ENCODE measurements at regions not wholly inside any gene's neighbourhood (a gene's known extent, or its start where the extent isn't known, plus 50 kb on each side); places are given as distances from the start of the nearest gene placed in this dataset.

GRCh38 chr12:33703221-33703620 is 263.6 kb upstream of the SYT10 start:
- intact Hi-C loops (cut with DNase I; ENCODE audit: low total_unique reads): no loop called here
- no peak for DNase-seq (ENCODE audit: low spot score in 2 of 2)
- no peaks in the 10 kb centered on the region for H3K4me1 ChIP-seq
- H3K36me3 ChIP-seq: no peaks in the 10 kb centered on the region
- no peak overlapping the region for H3K27ac ChIP-seq
- H3K4me3 ChIP-seq: no peak overlapping the region
- TF ChIP-seq POLR2A (IDR thresholded peaks at IDR 0.05) (no peak), POLR2AphosphoS5 (IDR thresholded peaks at IDR 0.05) (no peak), CTCF (IDR thresholded peaks at IDR 0.05) (no peak)
- no peaks in the 10 kb centered on the region for H3K9me3 ChIP-seq
- no peaks in the 10 kb centered on the region for H3K27me3 ChIP-seq

- Histone ChIP-seq H3K4me1 (no peaks in the 10 kb centered on the region), H3K36me3 (no peaks in the 10 kb centered on the region), H3K27ac (no peak overlapping the region), H3K27me3 (no peaks in the 10 kb centered on the region), H3K9me3 (no peaks in the 10 kb centered on the region), H3K4me3 (no peak overlapping the region)
- intact Hi-C loops (cut with DNase I; ENCODE audit: low total_unique reads): no loop called here
- no peak for TF ChIP-seq POLR2AphosphoS5 (IDR thresholded peaks at IDR 0.05)
- no peak for TF ChIP-seq CTCF (IDR thresholded peaks at IDR 0.05)
- no peak for TF ChIP-seq POLR2A (IDR thresholded peaks at IDR 0.05)
- DNase-seq (ENCODE audit: low spot score in 2 of 2): no peak
These were observed 267.3 kb upstream of the SYT10 start for GRCh38 chr12:33706927-33707326.

- Histone ChIP-seq H3K9me3 (no peaks in the 10 kb centered on the region), H3K36me3 (no peaks in the 10 kb centered on the region), H3K4me3 (no peak overlapping the region), H3K27ac (no peak overlapping the region), H3K4me1 (no peaks in the 10 kb centered on the region), H3K27me3 (no peaks in the 10 kb centered on the region)
- DNase-seq (ENCODE audit: low spot score in 2 of 2): no peak
- intact Hi-C loops (cut with DNase I; ENCODE audit: low total_unique reads): no loop called here
- TF ChIP-seq POLR2A (IDR thresholded peaks at IDR 0.05) (no peak), CTCF (IDR thresholded peaks at IDR 0.05) (no peak), POLR2AphosphoS5 (IDR thresholded peaks at IDR 0.05) (no peak)
These were observed 269.3 kb upstream of the SYT10 start for GRCh38 chr12:33708935-33709334.

- no peak for TF ChIP-seq POLR2AphosphoS5 (IDR thresholded peaks at IDR 0.05)
- TF ChIP-seq POLR2A (IDR thresholded peaks at IDR 0.05): no peak
- intact Hi-C loops (cut with DNase I; ENCODE audit: low total_unique reads): no loop called here
These were observed 270.9 kb upstream of the SYT10 start for GRCh38 chr12:33710548-33710947.

GRCh38 chr12:33718631-33719030 is 279.0 kb upstream of the SYT10 start:
- Histone ChIP-seq H3K4me1 (no peaks in the 10 kb centered on the region), H3K4me3 (no peak overlapping the region), H3K27me3 (no peaks in the 10 kb centered on the region), H3K27ac (no peak overlapping the region), H3K9me3 (no peaks in the 10 kb centered on the region), H3K36me3 (no peaks in the 10 kb centered on the region)
- no peak for DNase-seq (ENCODE audit: low spot score in 2 of 2)
- intact Hi-C loops (cut with DNase I; ENCODE audit: low total_unique reads): no loop called here
- TF ChIP-seq POLR2AphosphoS5 (IDR thresholded peaks at IDR 0.05): no peak
- no peak for TF ChIP-seq CTCF (IDR thresholded peaks at IDR 0.05)
- TF ChIP-seq POLR2A (IDR thresholded peaks at IDR 0.05): no peak

More at GRCh38 chr12:33710548-33710947, 270.9 kb upstream of the SYT10 start:
- Histone ChIP-seq H3K27ac (no peak overlapping the region), H3K4me3 (no peak overlapping the region), H3K9me3 (no peaks in the 10 kb centered on the region), H3K27me3 (no peaks in the 10 kb centered on the region), H3K36me3 (no peaks in the 10 kb centered on the region), H3K4me1 (no peaks in the 10 kb centered on the region)
- no peak for DNase-seq (ENCODE audit: low spot score in 2 of 2)

GRCh38 chr12:33721561-33721960 is 281.9 kb upstream of the SYT10 start:
- no peak overlapping the region for H3K4me3 ChIP-seq
- no peaks in the 10 kb centered on the region for H3K36me3 ChIP-seq
- H3K4me1 ChIP-seq: no peaks in the 10 kb centered on the region
- H3K27me3 ChIP-seq: no peaks in the 10 kb centered on the region
- H3K9me3 ChIP-seq: no peaks in the 10 kb centered on the region
- H3K27ac ChIP-seq: no peak overlapping the region
- DNase-seq (ENCODE audit: low spot score in 2 of 2): no peak
- intact Hi-C loops (cut with DNase I; ENCODE audit: low total_unique reads): no loop called here
- TF ChIP-seq POLR2A (IDR thresholded peaks at IDR 0.05) (no peak), CTCF (IDR thresholded peaks at IDR 0.05) (no peak), POLR2AphosphoS5 (IDR thresholded peaks at IDR 0.05) (no peak)
